ENCODE measurements at regions not wholly inside any gene's neighbourhood (a gene's known extent, or its start where the extent isn't known, plus 50 kb on each side); places are given as distances from the start of the nearest gene placed in this dataset.
"Not testable (repeated sequence)": the region's sequence is repeated elsewhere in the genome, so short reads cannot be mapped to it uniquely, and the experiment has no call there.

- in situ Hi-C loops (cut with HindIII; ENCODE audit: low pct_unique_long_range_greater_than_20kb, low sequenced_read_pairs): no loop called here
- no peaks in the 10 kb centered on the region for H3K4me1 ChIP-seq (ENCODE audit: control insufficient read depth, insufficient read depth, low read length)
These were observed 266.2 kb upstream of the RNF32 start for GRCh38 chr7:156374335-156374734.

GRCh38 chr7:156369929-156370328, 270.6 kb upstream of the RNF32 start:
- H3K4me1 ChIP-seq (ENCODE audit: control insufficient read depth, insufficient read depth, low read length); ATAC-seq; BruUV-seq (replicated peaks); H3K27me3 ChIP-seq (ENCODE audit: control insufficient read depth, insufficient read depth, low read length); POLR2A ChIA-PET; DNase-seq (ENCODE audit: low read depth, low spot score); H3K27ac ChIP-seq (ENCODE audit: low read length); in situ Hi-C loops (cut with HindIII; ENCODE audit: low pct_unique_long_range_greater_than_20kb, low sequenced_read_pairs); H3K4me3 ChIP-seq (ENCODE audit: low read depth in 2 of 2, low read length in 2 of 2); intact Hi-C loops (cut with micrococcal nuclease; ENCODE audit: unreplicated experiment); H3K9me3 ChIP-seq (ENCODE audit: control insufficient read depth, insufficient read depth, low read depth, low read length); H3K36me3 ChIP-seq (ENCODE audit: control insufficient read depth, insufficient read depth, low read length): not testable (repeated sequence)
- CTCF ChIA-PET: interaction anchor here (0.6 kb wide), 1 partner anchor 678 kb away, joined by 7 read pairs; no protein-coding TSS in a partner anchor

More at GRCh38 chr7:156374335-156374734, 266.2 kb upstream of the RNF32 start:
- POLR2A ChIA-PET: interaction anchor here (0.7 kb wide), 1 partner anchor 63 kb away, joined by 5 read pairs; no protein-coding TSS in a partner anchor
- DNase-seq (ENCODE audit: low read depth, low spot score) (no peak), ATAC-seq (no peak)
- no peak overlapping the region for H3K4me3 ChIP-seq (ENCODE audit: low read depth in 2 of 2, low read length in 2 of 2)
- TF ChIP-seq CTCF (IDR thresholded peaks at IDR 0.05): no peak
- TF ChIP-seq POLR2AphosphoS5 (IDR thresholded peaks at IDR 0.05; ENCODE audit: low read depth, low read length): no peak
- no peak for TF ChIP-seq SIN3A (IDR thresholded peaks at IDR 0.05; ENCODE audit: borderline replicate concordance, insufficient read depth, low read depth, low read length)
- TF ChIP-seq TCF7L2 (IDR thresholded peaks at IDR 0.05; ENCODE audit: low read depth, low read length): no peak
- TF ChIP-seq REST (IDR thresholded peaks at IDR 0.05; ENCODE audit: insufficient read depth in 1 of 2, low read depth in 2 of 2, low read length in 1 of 2): no peak
- no peak overlapping the region for H3K27ac ChIP-seq (ENCODE audit: low read length)
- intact Hi-C loops (cut with micrococcal nuclease; ENCODE audit: unreplicated experiment): no loop called here
- no TSS peak for BruUV-seq (replicated peaks)
- no peaks in the 10 kb centered on the region for H3K36me3 ChIP-seq (ENCODE audit: control insufficient read depth, insufficient read depth, low read length)
- no peaks in the 10 kb centered on the region; the same call in 1 of the 2 replicates for H3K9me3 ChIP-seq (ENCODE audit: control insufficient read depth, insufficient read depth, low read depth, low read length)
- CTCF ChIA-PET: no interaction called here
- H3K27me3 ChIP-seq (ENCODE audit: control insufficient read depth, insufficient read depth, low read length): 0 out of 2 replicates have a peak, but pooled peaks cover 3% of the 10 kb centered on the region

GRCh38 chr7:156368053-156368843, 272.3 kb upstream of the RNF32 start:
- H3K27ac ChIP-seq (ENCODE audit: low read length): no peak overlapping the region
- no peak for DNase-seq (ENCODE audit: low read depth, low spot score)
- no peaks in the 10 kb centered on the region for H3K27me3 ChIP-seq (ENCODE audit: control insufficient read depth, insufficient read depth, low read length)
- no TSS peak for BruUV-seq (replicated peaks)
- POLR2A ChIA-PET: no interaction called here
- no peak for TF ChIP-seq REST (IDR thresholded peaks at IDR 0.05; ENCODE audit: insufficient read depth in 1 of 2, low read depth in 2 of 2, low read length in 1 of 2)
- TF ChIP-seq POLR2AphosphoS5 (IDR thresholded peaks at IDR 0.05; ENCODE audit: low read depth, low read length): no peak
- TF ChIP-seq TCF7L2 (IDR thresholded peaks at IDR 0.05; ENCODE audit: low read depth, low read length): no peak
- TF ChIP-seq SIN3A (IDR thresholded peaks at IDR 0.05; ENCODE audit: borderline replicate concordance, insufficient read depth, low read depth, low read length): no peak
- no peak for TF ChIP-seq CTCF (IDR thresholded peaks at IDR 0.05)
- no peak overlapping the region for H3K4me3 ChIP-seq (ENCODE audit: low read depth in 2 of 2, low read length in 2 of 2)
- H3K9me3 ChIP-seq (ENCODE audit: control insufficient read depth, insufficient read depth, low read depth, low read length): no peaks in the 10 kb centered on the region; the same call in 1 of the 2 replicates
- ATAC-seq: no peak
- CTCF ChIA-PET: no interaction called here
- H3K4me1 ChIP-seq (ENCODE audit: control insufficient read depth, insufficient read depth, low read length): no peaks in the 10 kb centered on the region
- in situ Hi-C loops (cut with HindIII; ENCODE audit: low pct_unique_long_range_greater_than_20kb, low sequenced_read_pairs): no loop called here
- intact Hi-C loops (cut with micrococcal nuclease; ENCODE audit: unreplicated experiment): no loop called here
- no peaks in the 10 kb centered on the region for H3K36me3 ChIP-seq (ENCODE audit: control insufficient read depth, insufficient read depth, low read length)

Data from Panc1 (cell line).